D721Med (cell line): ENCODE measurements at regions not wholly inside any gene's neighbourhood (a gene's known extent, or its start where the extent isn't known, plus 50 kb on each side); places are given as distances from the start of the nearest gene placed in this dataset.

Experiments used
- DNase-seq: peaks from one replicate; pipeline ENCODE4 v3.0.0; 2011; ENCODE audit warnings: low spot score; ENCODE audit not compliant: insufficient read length
- FAIRE-seq: peaks from 2 replicates; lab custom pipeline; 2011; peaks lifted over from hg19 to GRCh38; lab: Jason Lieb, UNC
- TF ChIP-seq, protein P1 (sequence below): IDR thresholded peaks from 2 replicates; pipeline ENCODE4 v1.5.1; 2012; ENCODE audit warnings: mild to moderate bottlenecking, control low read depth; ENCODE audit not compliant: insufficient read depth; ENCODE audit errors: missing control alignments

DNA sequence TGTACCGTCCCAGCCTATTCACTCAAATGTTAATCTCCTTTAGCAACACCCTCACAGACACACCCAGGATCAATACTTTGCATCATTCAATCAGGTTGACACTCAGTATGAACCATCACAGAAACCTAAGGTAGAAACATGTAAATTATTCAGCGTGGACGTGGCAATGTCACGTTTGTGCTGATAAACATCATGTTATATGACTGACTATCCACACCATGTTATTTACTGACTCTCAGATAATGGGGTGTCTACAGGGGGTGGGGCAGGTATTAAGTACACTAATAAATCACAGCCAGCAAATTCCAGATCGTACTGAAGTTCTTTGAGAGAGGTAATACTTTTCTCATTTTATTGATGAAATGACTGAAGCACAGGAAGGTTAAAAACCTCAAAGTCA lies 280.0 kb downstream of the C12orf75 start:
- TF ChIP-seq, protein P1, sequence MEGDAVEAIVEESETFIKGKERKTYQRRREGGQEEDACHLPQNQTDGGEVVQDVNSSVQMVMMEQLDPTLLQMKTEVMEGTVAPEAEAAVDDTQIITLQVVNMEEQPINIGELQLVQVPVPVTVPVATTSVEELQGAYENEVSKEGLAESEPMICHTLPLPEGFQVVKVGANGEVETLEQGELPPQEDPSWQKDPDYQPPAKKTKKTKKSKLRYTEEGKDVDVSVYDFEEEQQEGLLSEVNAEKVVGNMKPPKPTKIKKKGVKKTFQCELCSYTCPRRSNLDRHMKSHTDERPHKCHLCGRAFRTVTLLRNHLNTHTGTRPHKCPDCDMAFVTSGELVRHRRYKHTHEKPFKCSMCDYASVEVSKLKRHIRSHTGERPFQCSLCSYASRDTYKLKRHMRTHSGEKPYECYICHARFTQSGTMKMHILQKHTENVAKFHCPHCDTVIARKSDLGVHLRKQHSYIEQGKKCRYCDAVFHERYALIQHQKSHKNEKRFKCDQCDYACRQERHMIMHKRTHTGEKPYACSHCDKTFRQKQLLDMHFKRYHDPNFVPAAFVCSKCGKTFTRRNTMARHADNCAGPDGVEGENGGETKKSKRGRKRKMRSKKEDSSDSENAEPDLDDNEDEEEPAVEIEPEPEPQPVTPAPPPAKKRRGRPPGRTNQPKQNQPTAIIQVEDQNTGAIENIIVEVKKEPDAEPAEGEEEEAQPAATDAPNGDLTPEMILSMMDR, result no peak

DNA sequence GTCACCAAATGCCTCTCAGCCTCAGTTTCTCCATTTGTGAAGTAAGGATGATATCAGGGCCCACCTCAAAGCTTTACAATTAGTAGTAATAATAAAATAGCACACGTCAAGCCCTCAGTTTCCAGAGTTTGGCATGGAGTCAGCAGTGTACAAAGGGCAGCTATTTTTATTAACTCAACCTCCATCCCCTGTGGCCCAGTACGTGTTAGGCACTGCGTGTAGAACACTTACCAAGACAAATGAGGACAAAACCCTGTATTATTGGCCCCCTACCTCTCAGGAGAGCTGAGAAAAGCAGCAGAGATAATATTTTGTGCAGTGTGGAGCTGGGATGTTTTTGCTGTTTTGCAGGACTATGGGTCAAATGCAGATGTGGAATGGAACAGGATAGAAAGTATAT lies 280.8 kb downstream of the C12orf75 start:
- no peak for DNase-seq
- no peak for FAIRE-seq
- TF ChIP-seq, protein P1, result no peak

More for the DNA sequence above, 280.0 kb downstream of the C12orf75 start:
- DNase-seq, result no peak
- FAIRE-seq, result no peak

DNA sequence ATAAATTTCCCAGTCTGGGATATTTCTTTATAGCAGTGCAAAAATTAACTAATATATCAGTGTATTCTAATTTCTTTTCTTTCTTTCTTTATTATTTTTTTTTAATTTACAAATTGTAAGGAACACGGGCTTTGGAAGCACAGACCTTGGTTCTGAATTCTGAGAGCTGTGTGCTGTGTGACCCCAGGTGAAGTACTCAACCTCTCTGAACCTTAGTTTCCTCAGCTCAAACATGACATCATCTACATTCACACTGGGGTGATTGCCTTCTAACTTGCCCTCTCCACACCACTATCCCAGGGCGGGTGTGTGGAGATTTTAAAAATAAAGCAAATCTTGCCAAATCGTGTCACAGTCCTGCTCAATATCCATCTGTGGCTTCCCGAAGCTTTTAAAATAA lies 282.8 kb downstream of the C12orf75 start:
- TF ChIP-seq, protein P1, result no peak
- FAIRE-seq (no peak), DNase-seq (no peak)

DNA sequence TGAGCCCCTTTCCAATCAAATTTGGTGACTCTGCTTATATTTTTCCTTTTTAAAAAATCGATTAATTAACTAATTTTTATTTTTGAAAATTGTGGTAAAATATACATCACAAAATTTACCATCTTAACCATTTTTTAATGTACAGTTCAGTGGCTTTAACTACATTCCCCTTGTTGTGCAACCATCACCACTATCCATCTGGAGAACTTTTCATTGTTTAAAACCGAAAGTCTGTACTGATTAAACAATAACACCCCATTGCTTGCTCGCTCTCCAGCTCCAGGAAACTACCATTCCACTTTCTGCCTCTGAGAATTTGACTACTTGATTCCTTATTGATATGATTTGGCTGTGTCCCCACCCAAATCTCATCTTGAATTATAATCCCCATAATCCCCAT lies 283.4 kb downstream of the C12orf75 start:
- TF ChIP-seq, protein P1, result no peak
- DNase-seq (no peak), FAIRE-seq (no peak)

DNA sequence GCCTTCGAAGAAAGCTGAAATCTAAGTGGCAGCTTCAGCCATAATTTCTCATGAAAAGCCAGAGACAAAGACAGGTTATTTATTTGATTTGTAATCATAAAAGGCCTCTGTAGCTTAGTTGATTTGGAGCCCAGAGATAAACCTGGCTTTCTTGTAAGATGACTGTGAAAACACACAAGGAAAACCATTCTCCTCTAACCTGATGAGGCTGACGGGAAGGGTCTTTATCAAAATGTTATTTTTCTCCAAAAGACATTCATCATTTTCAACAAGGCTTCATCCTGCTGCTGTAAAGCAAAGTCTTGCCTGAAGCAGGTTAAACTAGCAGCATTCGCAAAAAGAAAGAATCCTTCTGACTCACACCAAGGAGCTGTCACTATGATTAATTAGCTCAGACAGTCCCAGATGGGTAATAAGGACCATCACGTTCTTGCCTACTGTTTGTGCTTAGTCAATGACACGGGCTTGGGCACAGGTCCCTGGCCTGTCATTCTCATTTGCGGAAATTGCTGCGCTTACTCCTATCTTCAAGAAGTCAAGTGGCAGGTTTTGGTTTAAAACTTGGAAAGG lies 286.6 kb downstream of the C12orf75 start:
- FAIRE-seq (no peak), DNase-seq (no peak)
- TF ChIP-seq, protein P1, result no peak

DNA sequence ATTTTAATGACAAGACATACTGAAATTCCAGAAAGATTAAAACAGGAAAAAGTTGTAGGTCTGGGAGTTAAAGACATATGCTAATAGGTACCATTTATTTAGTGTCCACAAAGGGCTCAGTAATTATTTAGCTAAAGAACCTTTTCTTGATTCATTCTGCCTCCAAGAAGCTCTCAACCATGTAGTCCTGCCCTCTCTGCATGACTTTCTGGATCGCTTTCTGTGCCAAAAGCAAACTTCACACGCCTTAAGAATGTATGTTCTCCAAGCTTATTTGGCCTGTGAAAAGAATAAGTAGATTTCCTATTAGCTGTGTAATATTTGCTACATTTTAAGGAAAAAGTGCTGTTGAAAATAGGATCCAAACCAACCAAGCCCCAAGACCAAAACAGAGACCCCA lies 291.7 kb downstream of the C12orf75 start:
- TF ChIP-seq, protein P1, result no peak
- DNase-seq (no peak), FAIRE-seq (no peak)

DNA sequence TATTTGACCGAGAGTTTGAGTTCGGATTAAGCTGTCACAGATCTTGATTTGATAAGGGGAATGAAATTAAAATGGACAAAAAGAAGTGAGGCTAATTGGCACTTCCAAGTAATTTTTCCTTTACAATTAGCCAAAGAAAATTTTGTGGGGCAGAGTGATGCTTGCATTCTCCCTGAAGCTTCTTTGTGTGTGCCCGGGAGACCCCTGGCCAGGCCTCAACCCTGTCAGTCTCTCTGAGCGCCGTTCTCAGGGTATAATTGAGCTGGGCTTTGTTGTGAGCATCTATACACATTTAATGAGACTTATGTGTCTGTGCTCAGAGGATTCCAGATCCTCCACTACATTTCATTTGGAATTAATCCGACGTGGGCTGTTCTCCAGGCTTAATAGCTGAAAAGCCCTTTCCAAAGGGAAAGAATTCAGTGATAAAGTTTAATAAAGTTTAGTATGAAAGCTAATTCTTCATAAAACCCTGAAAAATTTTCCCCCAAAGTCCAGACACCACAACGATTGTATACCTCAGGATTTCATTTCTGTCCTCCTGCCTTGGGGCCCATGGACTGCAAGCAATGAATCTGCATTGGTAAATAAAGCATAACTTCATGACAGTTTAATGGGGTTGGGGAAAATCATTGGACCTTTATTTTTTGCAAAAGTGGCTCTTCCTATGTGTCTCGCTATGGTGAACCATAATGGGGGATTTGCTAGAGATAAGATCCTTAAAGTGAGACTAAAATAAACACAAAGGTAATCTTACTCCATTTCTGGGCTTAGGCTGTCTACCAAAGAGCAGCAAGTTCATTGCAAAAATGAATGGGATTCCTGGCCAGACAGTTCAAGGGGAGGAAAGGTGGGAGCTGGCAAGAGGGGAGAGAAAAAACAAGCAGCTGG lies 292.6 kb downstream of the C12orf75 start:
- DNase-seq (no peak), FAIRE-seq (no peak)
- TF ChIP-seq, protein P1, result no peak
